Keratinocyte (primary cell): ENCODE measurements at regions not wholly inside any gene's neighbourhood (a gene's known extent, or its start where the extent isn't known, plus 50 kb on each side); places are given as distances from the start of the nearest gene placed in this dataset.

Experiments used
- DNase-seq: peaks from one replicate; pipeline ENCODE4 v3.0.0-alpha.2; 2011; ENCODE audit warnings: low read depth, missing footprints, low spot score
- FAIRE-seq: peaks from 2 replicates; lab custom pipeline; 2011; peaks lifted over from hg19 to GRCh38; lab: Jason Lieb, UNC
- H2AFZ ChIP-seq: 2 replicates; pipeline ENCODE4 v1.6.0; 2012; ENCODE audit warnings: low read length, control low read depth, inconsistent platforms; ENCODE audit not compliant: control insufficient read depth
- H3K27ac ChIP-seq: 2 replicates; pipeline ENCODE4 v1.5.1; 2011; ENCODE audit warnings: low read length; ENCODE audit not compliant: control insufficient read depth, insufficient read depth
- H3K27me3 ChIP-seq: 3 replicates; pipeline ENCODE4 v1.6.0; 2011; ENCODE audit warnings: low read length; ENCODE audit not compliant: control insufficient read depth, insufficient read depth; ENCODE audit errors: extremely low read depth
- H3K36me3 ChIP-seq, 2 experiments: 2 replicates in 1 of 2; 3 replicates in 1 of 2; pipeline ENCODE4 v1.5.1; 2011; ENCODE audit warnings: low read length in 2 of 2, mild to moderate bottlenecking in 1 of 2; ENCODE audit not compliant: control insufficient read depth in 2 of 2, insufficient read depth in 2 of 2; ENCODE audit errors: extremely low read depth in 1 of 2
- H3K4me1 ChIP-seq: 3 replicates; pipeline ENCODE4 v1.5.1; 2011; ENCODE audit warnings: low read length; ENCODE audit not compliant: control insufficient read depth, insufficient read depth; ENCODE audit errors: extremely low read depth
- H3K4me2 ChIP-seq: 3 replicates; pipeline ENCODE4 v1.6.0; 2011; ENCODE audit warnings: low read depth, low read length; ENCODE audit not compliant: control insufficient read depth, insufficient read depth; ENCODE audit errors: extremely low read depth
- H3K4me3 ChIP-seq, 3 experiments: fragments of 200-600 bp in 1 of 3; sonication (generic) in 1 of 3; 2 replicates in 2 of 3; 3 replicates in 1 of 3; pipeline ENCODE4 v1.5.1; 2011 to 2016; ENCODE audit warnings: low read length in 3 of 3, mild to moderate bottlenecking in 3 of 3, control low read depth in 2 of 3, inconsistent platforms in 1 of 3, low read depth in 1 of 3, mixed read lengths in 1 of 3, mixed run types in 1 of 3, moderate library complexity in 1 of 3; ENCODE audit not compliant: control insufficient read depth in 2 of 3, insufficient read depth in 2 of 3; ENCODE audit errors: extremely low read depth in 1 of 3
- H3K79me2 ChIP-seq: 2 replicates; pipeline ENCODE4 v1.6.0; 2012; ENCODE audit warnings: low read length; ENCODE audit not compliant: control insufficient read depth, insufficient read depth
- H3K9ac ChIP-seq: 3 replicates; pipeline ENCODE4 v1.6.0; 2011; ENCODE audit warnings: low read length; ENCODE audit not compliant: control insufficient read depth, insufficient read depth; ENCODE audit errors: extremely low read depth
- H3K9me1 ChIP-seq: 3 replicates; pipeline ENCODE4 v1.6.0; 2011; ENCODE audit warnings: low read length; ENCODE audit not compliant: control insufficient read depth, insufficient read depth; ENCODE audit errors: extremely low read depth
- H3K9me3 ChIP-seq: 2 replicates; pipeline ENCODE4 v1.5.1; 2012; ENCODE audit warnings: low read depth, low read length; ENCODE audit not compliant: control insufficient read depth
- H4K20me1 ChIP-seq: 3 replicates; pipeline ENCODE4 v1.6.0; 2011; ENCODE audit warnings: low read length; ENCODE audit not compliant: control insufficient read depth, insufficient read depth; ENCODE audit errors: extremely low read depth
- CTCF ChIP-seq, 3 experiments: IDR thresholded peaks in 1 of 3; conservative IDR thresholded peaks in 1 of 3; optimal IDR thresholded peaks in 1 of 3; 2 replicates in 2 of 3; 3 replicates in 1 of 3; pipeline versions ENCODE3 to v1.5.1; 2011; ENCODE audit warnings: low read length in 3 of 3, mild to moderate bottlenecking in 3 of 3, moderate library complexity in 2 of 3, control low read depth in 1 of 3, inconsistent platforms in 1 of 3; ENCODE audit not compliant: insufficient read depth in 2 of 3; ENCODE audit errors: extremely low read depth in 1 of 3
- EZH2 ChIP-seq: IDR thresholded peaks from one replicate; pipeline ENCODE4 v1.6.1; 2012; ENCODE audit warnings: inconsistent platforms, mild to moderate bottlenecking, low read length, moderate library complexity
- dilution Hi-C: fragments of 300-500 bp; cut with MboI; formaldehyde crosslinking; loops from one replicate; pipeline ENCODE4 v1.7.0; 2020; ENCODE audit warnings: low sequenced_read_pairs; ENCODE audit not compliant: extremely low pct_ligation_motif_present

DNA sequence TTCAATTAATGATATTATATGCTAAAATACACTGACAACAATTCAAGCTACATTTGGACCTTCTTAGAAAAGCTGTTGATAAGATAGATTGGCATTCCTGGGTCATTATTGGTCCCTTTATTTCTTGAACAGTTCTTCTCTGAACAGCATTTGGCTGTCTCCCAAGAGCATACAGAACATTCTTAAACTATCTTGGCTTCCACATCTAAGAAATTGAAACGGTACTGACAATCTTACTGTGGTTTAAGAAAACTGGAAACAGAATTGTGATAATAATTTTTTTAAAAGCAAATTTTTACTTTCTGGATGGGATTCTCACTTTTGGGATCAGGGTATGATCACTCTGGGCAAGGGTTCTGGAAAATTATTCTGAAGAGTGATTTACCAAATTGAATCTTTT, 161.7 kb upstream of the ZNF385D start:
- no peak for FAIRE-seq
- Histone ChIP-seq H3K9ac (no peak overlapping the region), H3K9me1 (no peaks in the 10 kb centered on the region), H3K4me3 (no peak overlapping the region), H3K27me3 (no peaks in the 10 kb centered on the region), H3K4me1 (no peaks in the 10 kb centered on the region), H3K79me2 (no peaks in the 10 kb centered on the region), H3K9me3 (no peaks in the 10 kb centered on the region), H4K20me1 (no peaks in the 10 kb centered on the region), H3K27ac (no peak overlapping the region), H2AFZ (no peak overlapping the region), H3K4me2 (no peak overlapping the region), H3K36me3 (no peaks in the 10 kb centered on the region)
- no peak for DNase-seq
- dilution Hi-C loops = no loop called here
- TF ChIP-seq CTCF (optimal IDR thresholded peaks at IDR 0.05 in 1 of 3, IDR thresholded peaks at IDR 0.05 in 1 of 3, conservative IDR thresholded peaks at IDR 0.05 in 1 of 3; ENCODE audit: extremely low read depth in 1 of 3, insufficient read depth in 2 of 3, low read length in 3 of 3) (no peak), EZH2 (no peak)

DNA sequence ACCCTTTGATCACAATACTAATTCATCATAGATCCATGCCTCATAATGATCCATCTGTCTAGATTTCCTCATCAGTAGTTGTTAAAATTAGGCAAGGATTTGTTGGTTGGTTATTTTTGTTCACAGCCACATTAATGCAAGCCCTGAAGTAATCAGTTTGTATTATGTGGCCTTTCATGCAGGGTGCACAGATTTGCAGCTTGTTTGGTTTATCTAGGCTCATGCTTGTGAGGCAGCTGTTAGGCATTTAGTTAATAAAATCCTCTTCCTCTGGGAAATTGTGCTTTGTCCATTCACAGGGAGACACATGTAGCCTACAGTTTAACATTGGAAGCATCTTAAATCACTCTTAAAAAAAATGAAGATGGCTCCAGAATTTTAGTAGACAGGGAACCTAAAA, 162.8 kb upstream of the ZNF385D start:
- no peaks in the 10 kb centered on the region for H3K9me1 ChIP-seq
- no peak overlapping the region for H3K4me2 ChIP-seq
- no peaks in the 10 kb centered on the region for H3K79me2 ChIP-seq
- no peaks in the 10 kb centered on the region for H3K36me3 ChIP-seq
- H4K20me1 ChIP-seq = no peaks in the 10 kb centered on the region
- no peak overlapping the region for H3K9ac ChIP-seq
- FAIRE-seq = no peak
- dilution Hi-C loops = no loop called here
- DNase-seq = no peak
- H3K4me1 ChIP-seq = no peaks in the 10 kb centered on the region
- no peaks in the 10 kb centered on the region for H3K9me3 ChIP-seq
- no peak overlapping the region for H2AFZ ChIP-seq
- H3K27me3 ChIP-seq = no peaks in the 10 kb centered on the region
- H3K27ac ChIP-seq = no peak overlapping the region
- no peak for TF ChIP-seq CTCF (optimal IDR thresholded peaks at IDR 0.05 in 1 of 3, IDR thresholded peaks at IDR 0.05 in 1 of 3, conservative IDR thresholded peaks at IDR 0.05 in 1 of 3; ENCODE audit: extremely low read depth in 1 of 3, insufficient read depth in 2 of 3, low read length in 3 of 3)
- no peak for TF ChIP-seq EZH2
- no peak overlapping the region for H3K4me3 ChIP-seq
